Activated naive CD4-positive, alpha-beta T cell treated with anti-CD3 and anti-CD28 coated beads, Interleukin-2, amount 50 U/mL, for 24 hours (primary cell): ENCODE measurements at regions not wholly inside any gene's neighbourhood (a gene's known extent, or its start where the extent isn't known, plus 50 kb on each side); places are given as distances from the start of the nearest gene placed in this dataset.
A peak's percentile ranks its signal among the peaks of the same experiment; 100 is the strongest.

ENCODE experiments used
- H3K27ac Mint-ChIP-seq: one replicate; pipeline ENCODE4 v1.8.0; 2021; ENCODE audit warnings: mild to moderate bottlenecking, mixed read lengths
- H3K27me3 Mint-ChIP-seq: one replicate; pipeline ENCODE4 v1.8.0; 2021; ENCODE audit warnings: mixed read lengths
- H3K36me3 Mint-ChIP-seq: one replicate; pipeline ENCODE4 v1.8.0; 2021; ENCODE audit warnings: mixed read lengths
- H3K4me1 Mint-ChIP-seq: one replicate; pipeline ENCODE4 v1.8.0; 2021; ENCODE audit warnings: mixed read lengths
- H3K4me3 Mint-ChIP-seq: one replicate; pipeline ENCODE4 v1.8.0; 2021; ENCODE audit warnings: mild to moderate bottlenecking, mixed read lengths
- H3K9me3 Mint-ChIP-seq: one replicate; pipeline ENCODE4 v1.8.0; 2021; ENCODE audit warnings: mixed read lengths

DNA sequence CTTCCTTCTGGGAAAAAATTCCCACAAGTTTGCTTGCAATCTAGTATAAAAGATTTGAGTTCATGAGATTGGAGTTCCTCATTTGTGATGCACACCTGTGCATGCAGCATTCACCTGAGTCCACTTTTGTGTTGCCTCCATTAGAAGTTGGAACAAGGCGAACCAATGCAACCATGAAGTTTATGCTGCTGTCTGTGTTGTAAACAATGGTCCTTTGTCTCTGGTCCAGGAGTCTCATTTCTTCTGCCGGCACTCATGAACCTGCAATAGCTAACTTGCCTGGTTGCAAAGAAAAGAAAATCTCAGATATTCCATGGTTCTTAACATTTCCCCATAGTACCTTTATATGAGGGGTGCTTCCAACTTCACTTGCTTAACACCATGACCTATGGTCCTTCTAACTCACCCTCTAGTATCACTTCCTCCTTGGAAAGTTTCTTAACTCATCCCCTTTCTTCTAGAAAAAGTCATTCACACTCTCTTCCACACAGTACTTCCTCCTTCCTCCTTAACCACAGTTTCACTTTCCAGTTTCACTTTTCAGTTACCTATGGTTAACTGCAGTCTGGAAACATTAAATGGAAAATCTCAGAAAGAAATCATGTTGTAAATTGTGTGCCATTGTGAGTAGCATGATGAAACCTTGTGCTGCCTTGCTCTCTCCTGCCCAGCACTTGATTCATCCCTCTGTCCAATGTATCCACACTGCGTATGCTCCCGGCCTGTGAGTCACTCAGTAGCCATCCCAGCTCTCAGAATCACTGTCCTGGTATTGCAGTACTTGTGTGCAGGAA lies 128.8 kb upstream of the TRIB2 start:
- no peaks in the 10 kb centered on the region for H3K27me3 Mint-ChIP-seq
- H3K9me3 Mint-ChIP-seq: no peaks in the 10 kb centered on the region
- peak overlapping the region; percentile 34 for H3K4me3 Mint-ChIP-seq
- H3K36me3 Mint-ChIP-seq: no peaks in the 10 kb centered on the region
- peaks cover 54% of the 10 kb centered on the region for H3K4me1 Mint-ChIP-seq
- H3K27ac Mint-ChIP-seq: peak overlapping the region; percentile 60

DNA sequence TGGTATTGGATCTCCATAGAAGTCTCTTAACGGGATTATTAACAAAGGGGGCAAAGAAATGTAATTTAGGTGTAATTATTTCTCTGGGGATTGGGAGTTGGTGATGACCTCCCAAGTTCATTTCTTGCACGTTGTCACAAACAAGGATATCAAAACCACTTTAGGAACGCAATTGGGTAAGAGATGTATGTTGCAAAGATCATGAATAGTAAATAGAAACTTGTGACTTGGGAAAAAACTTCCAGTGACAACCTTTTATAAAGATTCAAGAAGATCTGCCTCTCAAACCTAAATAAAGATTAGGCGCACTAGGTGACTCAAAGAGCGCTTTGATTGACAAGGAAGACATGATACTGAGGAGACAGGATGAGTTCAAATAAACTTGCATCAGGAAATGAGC lies 127.8 kb upstream of the TRIB2 start:
- no peaks in the 10 kb centered on the region for H3K27me3 Mint-ChIP-seq
- no peak overlapping the region for H3K4me3 Mint-ChIP-seq
- H3K36me3 Mint-ChIP-seq: no peaks in the 10 kb centered on the region
- no peaks in the 10 kb centered on the region for H3K9me3 Mint-ChIP-seq
- no peak overlapping the region for H3K27ac Mint-ChIP-seq
- H3K4me1 Mint-ChIP-seq: peaks cover 54% of the 10 kb centered on the region

DNA sequence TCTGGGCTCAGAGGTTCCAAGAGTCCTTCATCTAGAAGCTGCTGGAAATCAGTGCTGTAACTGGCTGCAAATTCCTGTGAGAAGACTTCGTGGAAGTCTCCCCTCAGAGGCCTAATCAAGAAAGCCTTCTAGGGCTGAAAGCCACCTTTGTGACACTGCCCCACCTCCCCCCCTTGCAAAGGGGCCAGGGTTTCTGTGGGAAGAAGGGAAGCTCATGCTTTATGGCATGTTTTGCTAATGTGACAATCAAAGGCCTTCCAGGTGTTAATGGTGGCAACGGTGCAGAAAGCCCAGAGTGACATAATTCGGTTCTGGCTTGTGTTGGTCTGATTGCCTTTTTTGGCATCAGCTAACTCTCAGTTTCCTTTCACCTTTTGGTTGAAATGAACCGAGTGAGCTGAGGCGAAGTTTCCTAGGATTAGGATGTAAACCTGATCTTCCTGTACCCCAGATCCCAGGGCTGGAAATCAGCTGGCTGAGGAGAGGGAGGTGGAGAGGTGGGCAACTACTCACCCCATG lies 126.9 kb upstream of the TRIB2 start:
- Mint-ChIP-seq H3K4me1 (peaks cover 54% of the 10 kb centered on the region), H3K27ac (no peak overlapping the region), H3K4me3 (no peak overlapping the region), H3K9me3 (no peaks in the 10 kb centered on the region), H3K27me3 (no peaks in the 10 kb centered on the region), H3K36me3 (no peaks in the 10 kb centered on the region)

DNA sequence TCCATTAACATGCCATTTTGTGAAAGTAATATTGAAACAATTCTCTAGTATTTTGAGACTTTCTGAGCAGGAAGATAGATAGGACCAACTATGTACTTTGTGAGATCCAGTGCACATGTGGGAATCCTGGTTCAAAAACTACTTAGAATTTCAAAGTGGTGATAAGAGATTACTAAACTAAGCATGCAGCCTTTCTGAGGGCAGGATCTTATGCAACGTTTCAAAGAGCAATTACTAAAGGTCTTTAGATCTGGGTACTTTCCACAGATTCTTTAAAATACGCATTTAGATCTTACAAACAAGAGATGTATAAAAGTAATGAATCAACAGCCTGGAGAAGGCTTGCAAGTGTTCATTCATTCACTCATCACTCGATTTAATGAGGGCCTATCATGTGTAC lies 124.4 kb upstream of the TRIB2 start:
- H3K4me1 Mint-ChIP-seq: peaks cover 47% of the 10 kb centered on the region
- H3K9me3 Mint-ChIP-seq: no peaks in the 10 kb centered on the region
- no peaks in the 10 kb centered on the region for H3K27me3 Mint-ChIP-seq
- no peaks in the 10 kb centered on the region for H3K36me3 Mint-ChIP-seq
- no peak overlapping the region for H3K27ac Mint-ChIP-seq
- H3K4me3 Mint-ChIP-seq: no peak overlapping the region

DNA sequence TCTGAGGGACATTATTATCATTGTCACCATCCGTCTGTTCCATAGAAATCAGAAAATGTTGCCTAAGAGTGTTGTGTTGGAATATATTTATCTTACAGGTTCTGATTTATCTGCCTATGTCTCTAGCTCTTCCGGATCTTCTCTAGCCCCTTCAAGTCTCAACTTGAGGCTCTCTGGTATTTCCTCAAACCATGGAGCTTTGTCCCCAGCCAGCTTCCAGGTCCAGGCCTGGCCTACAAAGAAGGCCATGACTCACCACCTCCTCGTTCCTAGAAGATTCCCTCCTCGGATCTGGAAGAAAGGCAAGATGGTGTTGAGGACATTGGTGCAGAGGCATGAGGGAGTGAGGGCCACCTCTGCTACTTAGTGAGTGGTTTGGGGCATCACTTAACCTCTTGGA lies 122.1 kb upstream of the TRIB2 start:
- no peak overlapping the region for H3K27ac Mint-ChIP-seq

DNA sequence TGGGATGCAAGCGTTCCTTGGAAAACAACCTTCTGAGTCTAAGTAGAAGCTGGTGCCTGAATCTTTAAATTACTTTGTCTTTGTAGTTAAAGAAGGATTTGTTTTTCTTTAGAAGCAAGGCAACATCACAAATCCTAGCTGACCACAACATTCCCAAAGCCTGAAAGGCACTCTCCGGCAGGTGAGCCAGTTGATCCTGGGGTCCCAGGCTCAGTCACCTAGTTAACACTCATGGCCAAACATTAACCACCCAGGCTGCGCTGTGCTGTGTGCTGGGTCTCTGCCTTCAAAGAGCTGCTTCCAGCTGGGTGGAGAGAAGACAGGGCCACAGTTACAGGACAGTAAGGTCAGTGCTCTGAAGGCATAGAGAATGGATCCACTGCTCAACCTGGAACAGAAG lies 120.0 kb upstream of the TRIB2 start:
- no peaks in the 10 kb centered on the region for H3K36me3 Mint-ChIP-seq
- no peaks in the 10 kb centered on the region for H3K27me3 Mint-ChIP-seq
- H3K27ac Mint-ChIP-seq: no peak overlapping the region
- peaks cover 20% of the 10 kb centered on the region for H3K4me1 Mint-ChIP-seq
- no peak overlapping the region for H3K4me3 Mint-ChIP-seq
- H3K9me3 Mint-ChIP-seq: no peaks in the 10 kb centered on the region

More for the DNA sequence above, 122.1 kb upstream of the TRIB2 start:
- no peaks in the 10 kb centered on the region for H3K27me3 Mint-ChIP-seq
- H3K4me3 Mint-ChIP-seq: no peak overlapping the region
- no peaks in the 10 kb centered on the region for H3K9me3 Mint-ChIP-seq
- peaks cover 31% of the 10 kb centered on the region for H3K4me1 Mint-ChIP-seq
- no peaks in the 10 kb centered on the region for H3K36me3 Mint-ChIP-seq

DNA sequence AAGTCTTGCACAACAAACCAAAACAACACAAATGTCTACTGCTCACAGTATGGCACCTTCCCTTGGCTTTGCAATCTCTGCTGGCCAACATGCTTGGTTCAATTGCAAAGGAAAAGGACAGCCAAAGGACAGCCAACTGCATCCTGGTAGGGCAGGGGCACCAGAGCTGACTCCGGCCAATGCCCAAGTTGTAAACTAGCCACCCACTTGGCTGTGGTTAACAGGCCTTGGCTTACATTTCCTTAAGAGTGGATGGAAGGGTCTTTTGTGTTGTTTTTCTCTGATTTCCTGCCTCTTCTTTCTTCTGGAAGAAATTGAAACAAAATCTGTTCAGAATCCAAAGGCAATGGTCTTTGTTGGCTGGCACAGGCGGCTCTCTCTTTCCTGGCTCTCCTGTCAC lies 119.1 kb upstream of the TRIB2 start:
- Mint-ChIP-seq H3K27me3 (no peaks in the 10 kb centered on the region), H3K27ac (no peak overlapping the region), H3K4me1 (peaks cover 14% of the 10 kb centered on the region), H3K4me3 (no peak overlapping the region), H3K36me3 (no peaks in the 10 kb centered on the region), H3K9me3 (no peaks in the 10 kb centered on the region)

DNA sequence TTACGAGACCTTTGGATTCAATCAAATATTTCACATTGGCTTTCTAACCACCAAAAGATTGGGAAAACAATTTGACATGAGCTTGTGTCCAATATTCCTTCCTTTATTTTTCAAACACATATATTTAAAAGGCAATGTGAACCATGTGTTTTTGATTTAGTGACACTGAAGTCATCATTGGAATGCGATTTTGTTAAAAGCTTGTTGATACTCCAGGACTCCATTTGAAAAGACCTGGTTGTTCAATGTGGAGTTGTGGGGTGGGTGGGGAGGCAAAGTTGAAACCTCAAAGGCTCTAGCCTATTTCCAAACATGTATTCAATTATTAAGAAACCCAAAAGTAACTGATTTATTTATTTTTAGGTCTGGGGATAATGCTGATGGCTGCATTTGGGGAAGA lies 114.1 kb upstream of the TRIB2 start:
- Mint-ChIP-seq H3K27me3 (no peaks in the 10 kb centered on the region), H3K27ac (no peak overlapping the region), H3K9me3 (no peaks in the 10 kb centered on the region), H3K4me3 (no peak overlapping the region), H3K36me3 (no peaks in the 10 kb centered on the region), H3K4me1 (peaks cover 37% of the 10 kb centered on the region)

DNA sequence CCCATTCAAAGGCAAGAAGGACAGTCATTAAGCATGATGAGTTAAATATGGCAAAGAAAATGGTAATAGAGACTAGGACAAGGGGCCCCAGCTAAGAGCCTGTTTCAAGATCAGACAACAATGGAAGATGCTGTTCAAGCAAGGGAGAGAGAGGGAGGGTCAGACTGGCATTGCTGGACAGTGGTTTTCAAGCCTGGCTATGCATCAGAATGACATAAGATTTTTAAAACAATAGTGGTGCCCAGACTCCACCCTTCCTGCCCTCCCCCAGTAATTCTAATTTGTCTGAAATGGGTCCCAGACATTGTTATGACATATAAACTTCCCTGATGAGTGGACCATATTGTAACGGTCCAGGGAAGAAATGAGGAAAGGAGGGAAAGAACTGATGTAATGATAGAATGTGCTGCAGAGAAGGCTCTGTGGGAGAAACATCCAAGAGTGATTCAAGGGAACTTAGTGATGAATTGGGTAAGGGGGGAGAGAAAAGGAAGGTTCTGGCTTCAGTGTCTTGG lies 112.9 kb upstream of the TRIB2 start:
- Mint-ChIP-seq H3K36me3 (no peaks in the 10 kb centered on the region), H3K9me3 (no peaks in the 10 kb centered on the region), H3K27me3 (no peaks in the 10 kb centered on the region), H3K4me3 (no peak overlapping the region), H3K4me1 (peaks cover 38% of the 10 kb centered on the region), H3K27ac (no peak overlapping the region)

DNA sequence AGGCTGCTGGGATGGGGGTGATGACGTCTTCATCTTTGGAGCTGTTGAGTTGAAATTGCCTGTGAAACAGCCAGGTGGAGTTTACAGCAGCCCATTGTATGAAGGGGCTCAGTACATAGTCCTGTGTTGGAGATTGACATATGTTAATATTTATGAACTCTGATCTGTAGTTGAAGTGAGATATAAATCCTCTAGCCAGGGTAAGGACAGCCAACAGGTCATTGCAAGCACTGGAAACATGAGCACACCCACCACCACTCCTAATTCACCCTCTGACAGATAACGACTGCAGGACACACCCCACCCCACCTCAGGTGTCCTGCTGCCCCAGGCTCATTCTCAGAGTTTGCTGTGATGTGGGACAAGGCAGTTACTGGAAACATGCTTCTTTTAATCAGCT lies 112.4 kb upstream of the TRIB2 start:
- H3K36me3 Mint-ChIP-seq: no peaks in the 10 kb centered on the region
- H3K27ac Mint-ChIP-seq: no peak overlapping the region
- H3K4me3 Mint-ChIP-seq: no peak overlapping the region

DNA sequence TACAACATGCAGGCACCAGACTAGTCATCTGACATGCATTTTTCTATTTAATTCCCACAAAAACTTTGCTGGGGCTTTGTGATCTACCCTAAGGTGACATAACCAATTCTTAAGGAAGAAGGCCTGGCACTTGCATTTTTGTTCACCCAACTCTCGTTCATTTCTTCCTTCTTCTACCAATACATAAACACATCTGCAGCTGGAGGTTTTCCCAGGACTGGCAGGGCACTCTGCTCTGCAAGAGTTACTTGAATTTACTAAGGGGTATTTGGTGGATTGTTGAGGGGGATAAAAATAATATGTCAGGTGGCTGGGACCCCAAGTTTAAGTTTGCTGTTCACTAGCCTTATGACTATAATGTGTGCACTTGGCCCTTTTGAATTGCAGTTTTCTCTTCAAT lies 111.4 kb upstream of the TRIB2 start:
- Mint-ChIP-seq H3K4me3 (no peak overlapping the region), H3K9me3 (no peaks in the 10 kb centered on the region), H3K4me1 (peaks cover 38% of the 10 kb centered on the region), H3K27me3 (no peaks in the 10 kb centered on the region), H3K27ac (no peak overlapping the region), H3K36me3 (no peaks in the 10 kb centered on the region)

More for the DNA sequence above, 112.4 kb upstream of the TRIB2 start:
- Mint-ChIP-seq H3K9me3 (no peaks in the 10 kb centered on the region), H3K27me3 (no peaks in the 10 kb centered on the region), H3K4me1 (peaks cover 38% of the 10 kb centered on the region)

DNA sequence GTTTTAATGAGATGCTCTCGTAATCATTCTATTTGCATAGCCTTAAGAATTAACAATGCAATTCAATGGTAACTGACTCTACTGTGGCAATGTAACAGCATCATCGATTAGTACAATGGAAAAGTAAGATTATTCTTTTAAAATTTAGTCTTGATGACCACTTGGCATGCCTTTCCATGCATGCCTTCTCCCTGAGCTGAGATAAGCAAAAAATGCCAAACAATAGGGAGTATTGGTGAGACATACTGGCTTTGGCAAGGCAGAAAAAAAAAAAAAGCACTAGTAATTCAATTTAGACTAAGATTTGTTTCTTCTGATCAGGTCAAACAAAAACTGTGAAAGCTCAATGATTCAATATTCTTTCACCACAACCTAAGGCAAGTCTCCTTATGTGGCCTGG lies 110.8 kb upstream of the TRIB2 start:
- Mint-ChIP-seq H3K36me3 (no peaks in the 10 kb centered on the region), H3K4me3 (no peak overlapping the region), H3K27me3 (no peaks in the 10 kb centered on the region), H3K4me1 (peaks cover 38% of the 10 kb centered on the region), H3K9me3 (no peaks in the 10 kb centered on the region), H3K27ac (no peak overlapping the region)

DNA sequence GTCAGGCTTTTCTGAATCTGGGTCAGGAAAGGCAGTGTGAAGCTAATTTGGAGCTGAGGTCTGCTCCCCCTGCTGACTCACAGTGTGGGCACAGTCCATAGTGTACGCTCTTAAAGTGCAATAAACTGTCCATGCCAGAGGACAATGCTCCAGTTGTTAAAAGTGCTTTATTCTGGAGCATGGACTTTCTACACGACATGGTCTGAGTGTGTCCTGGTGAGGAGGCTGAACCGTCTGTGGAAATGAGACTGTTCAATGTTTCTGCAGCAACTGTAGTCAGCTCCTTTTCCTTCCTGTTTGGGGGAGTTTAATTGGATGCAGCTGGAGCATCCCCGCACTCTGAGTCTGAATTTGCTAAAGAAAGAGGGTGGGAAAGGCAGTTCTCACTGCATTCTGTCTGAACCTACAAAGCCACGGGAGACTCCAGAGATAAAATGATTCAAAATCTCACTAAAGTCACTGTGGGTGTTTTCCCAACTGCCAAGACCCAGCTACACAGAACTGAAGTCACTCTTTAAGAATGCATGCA lies 110.2 kb upstream of the TRIB2 start:
- Mint-ChIP-seq H3K4me1 (peaks cover 38% of the 10 kb centered on the region), H3K36me3 (no peaks in the 10 kb centered on the region), H3K27me3 (no peaks in the 10 kb centered on the region), H3K4me3 (no peak overlapping the region), H3K27ac (no peak overlapping the region), H3K9me3 (no peaks in the 10 kb centered on the region)

DNA sequence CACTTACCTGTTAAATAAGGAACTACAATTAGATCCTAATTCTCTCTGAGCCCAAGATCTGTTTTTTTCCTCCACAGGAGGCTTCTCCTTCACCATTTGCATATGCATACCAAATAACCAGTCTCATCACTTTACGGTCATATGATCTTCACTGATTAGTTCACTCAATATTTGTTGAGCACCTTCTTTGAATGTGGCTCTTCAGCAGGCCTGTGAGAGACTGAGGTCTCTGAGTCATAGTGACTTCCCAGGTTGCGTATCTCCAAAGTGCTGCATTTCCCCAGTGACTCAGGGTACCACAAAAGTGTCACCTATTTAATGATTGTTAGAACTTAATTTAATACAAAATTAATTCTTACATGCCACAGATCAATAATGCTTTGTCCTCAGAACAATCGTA lies 108.8 kb upstream of the TRIB2 start:
- no peak overlapping the region for H3K27ac Mint-ChIP-seq
- peaks cover 40% of the 10 kb centered on the region for H3K4me1 Mint-ChIP-seq
- H3K9me3 Mint-ChIP-seq: no peaks in the 10 kb centered on the region
- H3K4me3 Mint-ChIP-seq: no peak overlapping the region
- H3K27me3 Mint-ChIP-seq: no peaks in the 10 kb centered on the region
- no peaks in the 10 kb centered on the region for H3K36me3 Mint-ChIP-seq

DNA sequence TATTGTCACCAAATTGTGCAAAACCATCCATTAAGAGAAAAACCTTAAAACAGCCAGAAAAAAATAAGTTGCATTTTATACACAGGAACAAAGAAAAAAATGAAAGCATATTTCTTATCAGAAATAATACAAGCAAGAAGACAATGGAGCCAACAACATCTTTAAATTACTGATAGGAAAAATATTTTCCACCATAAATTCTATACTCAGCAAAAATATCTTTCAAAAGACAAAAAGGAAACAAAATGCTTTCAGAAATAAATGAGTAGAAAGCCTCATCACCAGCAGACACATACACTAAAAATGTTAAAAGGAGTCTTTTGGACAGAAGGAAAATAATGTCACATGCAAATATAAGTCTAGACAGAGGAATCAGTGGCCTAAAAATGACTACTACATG lies 106.4 kb upstream of the TRIB2 start:
- Mint-ChIP-seq H3K27me3 (no peaks in the 10 kb centered on the region), H3K4me1 (peaks cover 40% of the 10 kb centered on the region), H3K36me3 (no peaks in the 10 kb centered on the region), H3K4me3 (no peak overlapping the region), H3K27ac (no peak overlapping the region), H3K9me3 (no peaks in the 10 kb centered on the region)

DNA sequence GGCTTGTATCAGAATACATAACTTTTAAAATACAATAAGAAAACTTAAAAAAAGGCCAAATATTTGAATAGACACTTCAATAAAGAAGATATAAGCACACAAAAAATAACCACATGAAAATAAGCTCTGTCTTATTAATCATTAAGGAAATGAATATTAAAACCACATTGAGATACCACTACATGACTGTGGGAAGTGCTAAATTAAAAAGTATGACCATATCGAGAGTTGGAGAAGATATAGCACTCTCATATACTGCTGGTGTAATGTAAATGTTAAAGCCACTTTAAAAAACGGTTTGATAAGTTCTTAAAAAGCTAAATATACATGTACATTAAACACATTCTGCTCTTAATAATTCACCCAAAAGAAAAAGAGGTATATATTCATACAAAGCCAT lies 104.6 kb upstream of the TRIB2 start:
- Mint-ChIP-seq H3K27me3 (no peaks in the 10 kb centered on the region), H3K36me3 (no peaks in the 10 kb centered on the region), H3K4me1 (peaks cover 26% of the 10 kb centered on the region), H3K4me3 (no peak overlapping the region), H3K27ac (no peak overlapping the region), H3K9me3 (no peaks in the 10 kb centered on the region)
